Loucy (cell line): ENCODE measurements at regions not wholly inside any gene's neighbourhood (a gene's known extent, or its start where the extent isn't known, plus 50 kb on each side); places are given as distances from the start of the nearest gene placed in this dataset.

Experiments used
- H2AFZ ChIP-seq: fragments of 200-600 bp; sonication (generic); 2 replicates; pipeline ENCODE4 v1.6.0; 2016; ENCODE audit warnings: antibody characterized with exemption, mild to moderate bottlenecking, low read length, moderate library complexity
- H3F3A ChIP-seq: fragments of 200-600 bp; 2 replicates; pipeline ENCODE4 v1.6.0; 2016; ENCODE audit warnings: antibody characterized with exemption, low read depth, mild to moderate bottlenecking
- H3K27me3 ChIP-seq: fragments of 200-600 bp; sonication (generic); 2 replicates; pipeline ENCODE4 v1.6.1; 2014; ENCODE audit warnings: low read length, mild to moderate bottlenecking; ENCODE audit not compliant: insufficient read depth, poor library complexity, severe bottlenecking
- H3K36me3 ChIP-seq: fragments of 200-600 bp; sonication (generic); 2 replicates; pipeline ENCODE4 v1.6.1; 2016; ENCODE audit warnings: low read length; ENCODE audit not compliant: insufficient read depth
- H3K4me1 ChIP-seq: fragments of 200-600 bp; sonication (generic); 2 replicates; pipeline ENCODE4 v1.5.1; 2014; ENCODE audit warnings: low read length, mild to moderate bottlenecking; ENCODE audit not compliant: insufficient read depth, poor library complexity, severe bottlenecking
- H3K4me2 ChIP-seq: fragments of 200-600 bp; sonication (generic); 2 replicates; pipeline ENCODE4 v1.6.0; 2014; ENCODE audit warnings: antibody characterized with exemption, low read length, low read depth, mild to moderate bottlenecking; ENCODE audit not compliant: poor library complexity, severe bottlenecking
- H3K4me3 ChIP-seq: fragments of 200-600 bp; sonication (generic); 2 replicates; pipeline ENCODE4 v1.5.1; 2014; ENCODE audit warnings: low read length, mild to moderate bottlenecking, mixed read lengths; ENCODE audit not compliant: poor library complexity, severe bottlenecking
- H3K79me2 ChIP-seq: fragments of 200-600 bp; sonication (generic); 2 replicates; pipeline ENCODE4 v1.6.1; 2014; ENCODE audit warnings: low read length; ENCODE audit not compliant: insufficient read depth
- H3K9ac ChIP-seq: fragments of 200-600 bp; sonication (generic); 2 replicates; pipeline ENCODE4 v1.6.0; 2014; ENCODE audit warnings: mild to moderate bottlenecking, low read depth, low read length, moderate library complexity; ENCODE audit not compliant: poor library complexity, severe bottlenecking
- H3K9me2 ChIP-seq: fragments of 200-600 bp; sonication (generic); replicated peaks from 2 replicates; pipeline ENCODE4 v1.6.1; 2016; ENCODE audit warnings: low read depth, low read length, mixed read lengths
- H3K9me3 ChIP-seq: fragments of 200-600 bp; sonication (generic); 2 replicates; pipeline ENCODE4 v1.6.1; 2014; ENCODE audit warnings: mild to moderate bottlenecking, antibody characterized with exemption, low read length, low read depth; ENCODE audit not compliant: insufficient read depth
- H4K20me1 ChIP-seq: fragments of 200-600 bp; sonication (generic); 2 replicates; pipeline ENCODE4 v1.6.0; 2014; ENCODE audit warnings: antibody characterized with exemption, low read length, mild to moderate bottlenecking; ENCODE audit not compliant: insufficient read depth, poor library complexity, severe bottlenecking
- EZH2phosphoT487 ChIP-seq: fragments of 200-600 bp; IDR thresholded peaks from 2 replicates; pipeline ENCODE4 v1.6.1; 2018; ENCODE audit warnings: antibody characterized with exemption, mild to moderate bottlenecking, moderate library complexity, borderline replicate concordance
- TF ChIP-seq, protein P1 (sequence below): fragments of 200-600 bp; sonication (generic); conservative IDR thresholded peaks from 2 replicates; pipeline ENCODE4 v1.5.1; 2014; ENCODE audit warnings: mild to moderate bottlenecking, antibody characterized with exemption, low read length

DNA sequence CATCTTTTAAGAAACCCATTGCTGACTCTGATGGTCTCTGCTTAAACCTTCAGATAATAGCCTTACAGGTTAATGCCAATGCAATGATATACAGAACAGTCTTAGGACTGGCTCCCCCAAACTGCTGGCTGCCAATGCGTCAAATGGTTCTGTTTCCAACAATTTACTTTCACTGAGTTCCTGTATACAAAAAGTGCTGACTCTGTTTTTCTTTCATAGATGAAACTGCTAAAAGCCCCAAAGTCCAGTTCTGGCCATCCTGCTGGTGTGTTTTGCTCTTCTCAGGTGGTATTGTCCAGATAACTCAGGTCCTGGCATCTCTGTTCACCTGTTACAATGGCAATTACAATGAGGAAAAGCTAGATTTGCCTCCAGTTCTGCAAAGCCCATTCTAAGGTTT is 326.9 kb downstream of the GRIN2B start:
- Histone ChIP-seq H3K9me3 (no peaks in the 10 kb centered on the region), H3K9me2 (no peaks in the 10 kb centered on the region), H3F3A (no peaks in the 10 kb centered on the region), H3K4me3 (no peak overlapping the region), H3K4me1 (no peaks in the 10 kb centered on the region), H2AFZ (no peak overlapping the region), H3K9ac (no peak overlapping the region), H3K27me3 (no peaks in the 10 kb centered on the region), H4K20me1 (no peaks in the 10 kb centered on the region), H3K36me3 (no peaks in the 10 kb centered on the region), H3K4me2 (no peak overlapping the region), H3K79me2 (no peaks in the 10 kb centered on the region)
- TF ChIP-seq, protein P1, sequence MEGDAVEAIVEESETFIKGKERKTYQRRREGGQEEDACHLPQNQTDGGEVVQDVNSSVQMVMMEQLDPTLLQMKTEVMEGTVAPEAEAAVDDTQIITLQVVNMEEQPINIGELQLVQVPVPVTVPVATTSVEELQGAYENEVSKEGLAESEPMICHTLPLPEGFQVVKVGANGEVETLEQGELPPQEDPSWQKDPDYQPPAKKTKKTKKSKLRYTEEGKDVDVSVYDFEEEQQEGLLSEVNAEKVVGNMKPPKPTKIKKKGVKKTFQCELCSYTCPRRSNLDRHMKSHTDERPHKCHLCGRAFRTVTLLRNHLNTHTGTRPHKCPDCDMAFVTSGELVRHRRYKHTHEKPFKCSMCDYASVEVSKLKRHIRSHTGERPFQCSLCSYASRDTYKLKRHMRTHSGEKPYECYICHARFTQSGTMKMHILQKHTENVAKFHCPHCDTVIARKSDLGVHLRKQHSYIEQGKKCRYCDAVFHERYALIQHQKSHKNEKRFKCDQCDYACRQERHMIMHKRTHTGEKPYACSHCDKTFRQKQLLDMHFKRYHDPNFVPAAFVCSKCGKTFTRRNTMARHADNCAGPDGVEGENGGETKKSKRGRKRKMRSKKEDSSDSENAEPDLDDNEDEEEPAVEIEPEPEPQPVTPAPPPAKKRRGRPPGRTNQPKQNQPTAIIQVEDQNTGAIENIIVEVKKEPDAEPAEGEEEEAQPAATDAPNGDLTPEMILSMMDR: no peak
- no peak for TF ChIP-seq EZH2phosphoT487

DNA sequence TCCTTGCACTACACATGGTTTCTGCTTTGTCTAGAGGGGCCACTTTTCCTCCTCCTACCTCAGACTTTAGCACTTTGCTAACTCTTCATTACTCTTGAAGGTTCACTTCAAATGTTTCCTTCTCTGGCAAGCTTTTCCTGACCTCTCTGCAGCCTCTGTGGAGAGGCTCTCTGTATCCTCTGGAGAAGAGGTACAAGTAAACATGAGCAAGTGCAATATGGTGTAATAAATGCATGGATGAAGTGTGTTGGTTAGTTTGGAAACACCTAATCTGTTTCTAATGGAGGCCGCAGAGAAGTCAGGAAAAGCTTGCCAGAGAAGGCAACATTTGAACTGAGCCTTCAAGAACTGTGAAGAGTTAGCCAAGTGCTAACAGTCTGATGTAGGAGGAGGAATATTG is 329.3 kb downstream of the GRIN2B start:
- Histone ChIP-seq H3K4me3 (no peak overlapping the region), H4K20me1 (no peaks in the 10 kb centered on the region), H3K36me3 (no peaks in the 10 kb centered on the region), H3K9ac (no peak overlapping the region), H2AFZ (no peak overlapping the region), H3K9me2 (no peaks in the 10 kb centered on the region), H3K79me2 (no peaks in the 10 kb centered on the region), H3K4me2 (no peak overlapping the region), H3K27me3 (no peaks in the 10 kb centered on the region), H3K9me3 (no peaks in the 10 kb centered on the region), H3F3A (no peaks in the 10 kb centered on the region), H3K4me1 (no peaks in the 10 kb centered on the region)
- TF ChIP-seq, protein P1: no peak
- TF ChIP-seq EZH2phosphoT487: no peak

DNA sequence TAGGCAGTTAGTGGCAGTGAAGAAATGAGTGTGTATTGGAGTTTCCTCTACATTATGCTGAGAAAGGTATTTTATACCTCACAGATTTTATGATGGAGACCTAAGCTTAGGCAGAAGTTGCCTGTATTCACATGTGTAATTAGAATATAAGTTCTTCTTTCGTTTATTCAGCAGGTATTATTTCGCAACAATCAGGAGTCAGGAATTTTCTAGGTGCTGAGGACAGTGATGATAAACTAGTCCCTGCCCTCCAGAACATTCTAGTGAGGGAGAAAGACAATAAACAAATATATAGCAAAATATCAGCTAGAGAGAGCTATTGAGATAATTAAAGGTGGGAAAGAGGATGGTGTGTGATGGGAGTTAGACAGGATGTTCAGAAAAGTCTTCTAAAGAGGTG is 345.7 kb downstream of the GRIN2B start:
- Histone ChIP-seq H3K27me3 (no peaks in the 10 kb centered on the region), H3K9me3 (no peaks in the 10 kb centered on the region), H3K4me3 (no peak overlapping the region), H3K9ac (no peak overlapping the region), H3K9me2 (no peaks in the 10 kb centered on the region), H3K4me1 (no peaks in the 10 kb centered on the region), H3K36me3 (no peaks in the 10 kb centered on the region), H3F3A (no peaks in the 10 kb centered on the region), H3K4me2 (no peak overlapping the region), H2AFZ (no peak overlapping the region), H4K20me1 (no peaks in the 10 kb centered on the region), H3K79me2 (no peaks in the 10 kb centered on the region)
- TF ChIP-seq, protein P1: no peak
- TF ChIP-seq EZH2phosphoT487: no peak
